K562 (cell line): ENCODE measurements at regions not wholly inside any gene's neighbourhood (a gene's known extent, or its start where the extent isn't known, plus 50 kb on each side); places are given as distances from the start of the nearest gene placed in this dataset.

Experiments
- ATAC-seq: fragments of 200-7000 bp; cut with Tn5 transposase; 3 replicates; pipeline ENCODE4 v1.9.1; 2020; ENCODE audit warnings: moderate library complexity
- BruUV-seq: library from RNA; stranded (reverse); fragments of 400-500 nt; replicated peaks from 2 replicates; lab custom pipeline; 2021; lab: Mats Ljungman, UMichigan
- CTCF ChIA-PET: fragments of 300-600 bp; formaldehyde crosslinking; extraction: SDS; loops from one replicate; lab custom pipeline; 2021; ENCODE audit warnings: low intra/inter-chr PET ratio; lab: Yijun Ruan, JAX
- POLR2A ChIA-PET: fragments of 300-600, 350-650 bp; sonication (Branson Sonifier 250); formaldehyde crosslinking; extraction: SDS; loops from one replicate; lab custom pipeline; 2021; ENCODE audit warnings: antibody characterized with exemption, inconsistent platforms; lab: Yijun Ruan, JAX
- DNase-seq, 4 experiments: peaks; one replicate each; pipeline versions ENCODE4 v3.0.0 to v3.0.0-alpha.2; 2011 to 2018; ENCODE audit warnings: low spot score in 3 of 4, mixed read lengths in 3 of 4; ENCODE audit errors: extremely low read depth in 1 of 4
- FAIRE-seq: peaks from 2 replicates; lab custom pipeline; 2011; peaks lifted over from hg19 to GRCh38; lab: Jason Lieb, UNC
- H2AFZ ChIP-seq: 2 replicates; pipeline ENCODE4 v1.6.0; 2011; ENCODE audit warnings: low read depth, low read length, control low read depth, inconsistent platforms
- H3K27ac ChIP-seq: fragments of 200-600 bp; 3 replicates; pipeline ENCODE4 v1.8.0; 2011; ENCODE audit warnings: low read depth, mild to moderate bottlenecking, control low read depth, inconsistent platforms, low read length, moderate library complexity, mixed read lengths; ENCODE audit errors: extremely low read depth
- H3K27me3 ChIP-seq, 2 experiments: fragments of 300-600 bp in 1 of 2; 2 replicates in 1 of 2; 3 replicates in 1 of 2; pipeline versions ENCODE4 v1.6.0 to v1.8.0; 2011; ENCODE audit warnings: inconsistent platforms in 2 of 2, low read length in 2 of 2, mild to moderate bottlenecking in 1 of 2, mixed read lengths in 1 of 2, moderate library complexity in 1 of 2; ENCODE audit not compliant: control insufficient read depth in 2 of 2, insufficient read depth in 2 of 2
- H3K36me3 ChIP-seq: fragments of 300-600 bp; 3 replicates; pipeline ENCODE4 v1.8.0; 2011; ENCODE audit warnings: mild to moderate bottlenecking, low read length, inconsistent platforms; ENCODE audit not compliant: control insufficient read depth, insufficient read depth
- H3K4me1 ChIP-seq, 2 experiments: fragments of 200-600 bp in 1 of 2; replicated peaks in 1 of 2; 2 replicates in 1 of 2; 3 replicates in 1 of 2; pipeline versions ENCODE4 v1.5.1 to v1.8.0; 2011; ENCODE audit warnings: inconsistent platforms in 2 of 2, low read length in 2 of 2, mild to moderate bottlenecking in 1 of 2, mixed read lengths in 1 of 2, moderate library complexity in 1 of 2; ENCODE audit not compliant: control insufficient read depth in 2 of 2, insufficient read depth in 2 of 2
- H3K4me2 ChIP-seq: 2 replicates; pipeline ENCODE4 v1.6.1; 2011; ENCODE audit warnings: low read length, control low read depth, inconsistent platforms, mixed read lengths; ENCODE audit not compliant: insufficient read depth
- H3K4me3 ChIP-seq: fragments of 200-600 bp; sonication (generic), shearing (Covaris generic); 2 replicates; pipeline ENCODE4 v1.5.1; 2016; ENCODE audit warnings: control low read depth, inconsistent platforms
- H3K79me2 ChIP-seq: fragments of 200-600 bp; 3 replicates; pipeline ENCODE4 v1.8.0; 2011; ENCODE audit warnings: low read length, inconsistent platforms; ENCODE audit not compliant: control insufficient read depth, insufficient read depth
- H3K9ac ChIP-seq, 2 experiments: 2 replicates each; pipeline versions ENCODE4 v1.6.0 to v1.6.1; 2011; ENCODE audit warnings: low read depth in 2 of 2, low read length in 2 of 2, control low read depth in 1 of 2, inconsistent platforms in 1 of 2, mild to moderate bottlenecking in 1 of 2, mixed read lengths in 1 of 2; ENCODE audit not compliant: insufficient read depth in 1 of 2
- H3K9me1 ChIP-seq: one replicate; pipeline ENCODE4 v1.6.0; 2011; ENCODE audit warnings: inconsistent platforms, mild to moderate bottlenecking, low read length, moderate library complexity; ENCODE audit not compliant: control insufficient read depth, insufficient read depth
- H3K9me3 ChIP-seq: replicated peaks from 2 replicates; pipeline ENCODE4 v1.5.1; 2011; ENCODE audit warnings: low read depth, low read length, inconsistent platforms; ENCODE audit not compliant: control insufficient read depth, insufficient read depth
- H4K20me1 ChIP-seq: replicated peaks from 2 replicates; pipeline ENCODE4 v1.6.1; 2011; ENCODE audit warnings: low read length, inconsistent platforms, mixed read lengths; ENCODE audit not compliant: control insufficient read depth, insufficient read depth
- BMI1 ChIP-seq: fragments of 150-350 bp; IDR thresholded peaks from 2 replicates; pipeline ENCODE4 v1.6.1; 2014; ENCODE audit warnings: low read length
- CLOCK ChIP-seq: fragments of 250-450 bp; sonication (Bioruptor Pico); IDR thresholded peaks from 2 replicates; pipeline ENCODE4 v1.4.0; 2020; ENCODE audit warnings: mild to moderate bottlenecking, moderate library complexity, borderline replicate concordance
- FOS ChIP-seq: IDR thresholded peaks from 3 replicates; pipeline ENCODE4 v1.6.1; 2011; ENCODE audit not compliant: insufficient read length; ENCODE audit errors: extremely low read depth
- NR3C1 ChIP-seq: sonication (generic); formaldehyde crosslinking; IDR thresholded peaks from 2 replicates; pipeline ENCODE4 v1.8.1; 2022; ENCODE audit warnings: missing genetic modification reagents
- RBM17 ChIP-seq: fragments of 200-400 bp; formaldehyde crosslinking; IDR thresholded peaks from 2 replicates; pipeline ENCODE4 v1.6.1; 2017; ENCODE audit warnings: low read depth, mild to moderate bottlenecking, low read length, borderline replicate concordance
- U2AF2 ChIP-seq: fragments of 200-400 bp; formaldehyde crosslinking; optimal IDR thresholded peaks from 2 replicates; pipeline ENCODE3; 2017; ENCODE audit warnings: low read depth, mild to moderate bottlenecking, low read length
- ZNF263 ChIP-seq: sonication (generic); formaldehyde crosslinking; IDR thresholded peaks from 2 replicates; pipeline ENCODE4 v1.8.0; 2022; ENCODE audit warnings: mild to moderate bottlenecking, missing genetic modification reagents, borderline replicate concordance
- ZNF449 ChIP-seq: fragments of 250-450 bp; sonication (Bioruptor Pico); IDR thresholded peaks from 2 replicates; pipeline ENCODE4 v1.8.0; 2022; ENCODE audit warnings: moderate library complexity, mild to moderate bottlenecking, inconsistent platforms
- WGBS: fragments of 100-300 bp; shearing (Covaris generic); methylation state at CpG from one replicate; pipeline ENCODE4 v1.1.6; 2016; ENCODE audit warnings: low coverage, mixed read lengths; ENCODE audit not compliant: insufficient coverage; ENCODE audit errors: missing lambda C conversion rate; 5-methylcytosine and 5-hydroxymethylcytosine counted together
- in situ Hi-C: fragments of 300-500 bp; cut with MboI; formaldehyde crosslinking; loops from 4 replicates; pipeline ENCODE4 v1.15.0; 2018; ENCODE audit warnings: inconsistent platforms, mixed read lengths
- intact Hi-C: fragments of 100-400 bp; cut with micrococcal nuclease; formaldehyde crosslinking; loops from 2 replicates; pipeline ENCODE4 v1.14.2; 2022

- no peak overlapping the region for H2AFZ ChIP-seq
- ATAC-seq (no peak), DNase-seq (no peak), FAIRE-seq (no peak)
- no peaks in the 10 kb centered on the region for H3K79me2 ChIP-seq
- H3K27me3 ChIP-seq, result no peaks in the 10 kb centered on the region
- no TSS peak for BruUV-seq
- H3K9me1 ChIP-seq, result no peaks in the 10 kb centered on the region
- in situ Hi-C loops (no loop called here), intact Hi-C loops (no loop called here)
- TF ChIP-seq CLOCK (CRISPR knock-in tag), result no peak
- no peak for TF ChIP-seq FOS
- TF ChIP-seq U2AF2, result no peak
- no peak for TF ChIP-seq ZNF449
- no peak for TF ChIP-seq RBM17
- no peak for TF ChIP-seq BMI1
- TF ChIP-seq NR3C1 (CRISPR knock-in tag), result no peak
- TF ChIP-seq ZNF263 (CRISPR knock-in tag), result no peak
- H3K9ac ChIP-seq, result no peak overlapping the region
- WGBS, result 14% methylated on average over 1 of the region's 2 CpGs
- H3K4me1 ChIP-seq, result no peaks in the 10 kb centered on the region
- H3K27ac ChIP-seq, result no peak overlapping the region
- H3K36me3 ChIP-seq, result no peaks in the 10 kb centered on the region
- ChIA-PET CTCF (no interaction called here), POLR2A (no interaction called here)
- no peak overlapping the region for H3K4me2 ChIP-seq
- no peaks in the 10 kb centered on the region for H4K20me1 ChIP-seq
- H3K9me3 ChIP-seq, result no peaks in the 10 kb centered on the region
- no peak overlapping the region for H3K4me3 ChIP-seq
These were observed 393.3 kb upstream of the CBLB start for GRCh38 chr3:106261915-106262683.
